ENCODE measurements at regions not wholly inside any gene's neighbourhood (a gene's known extent, or its start where the extent isn't known, plus 50 kb on each side); places are given as distances from the start of the nearest gene placed in this dataset.

GRCh38 chr2:16259010-16259409 is 318.7 kb downstream of the MYCN start:
- TF ChIP-seq SIN3A (IDR thresholded peaks at IDR 0.05; ENCODE audit: borderline replicate concordance, insufficient read depth, low read length) (no peak), TAF1 (IDR thresholded peaks at IDR 0.05; ENCODE audit: borderline replicate concordance, insufficient read depth, low read length) (no peak), POLR2AphosphoS5 (IDR thresholded peaks at IDR 0.05; ENCODE audit: low read depth, low read length) (no peak), FOXP2 (optimal IDR thresholded peaks at IDR 0.05; ENCODE audit: borderline replicate concordance, extremely low read depth, extremely low read length, insufficient read depth) (no peak)
- TF ChIP-seq, protein P1, sequence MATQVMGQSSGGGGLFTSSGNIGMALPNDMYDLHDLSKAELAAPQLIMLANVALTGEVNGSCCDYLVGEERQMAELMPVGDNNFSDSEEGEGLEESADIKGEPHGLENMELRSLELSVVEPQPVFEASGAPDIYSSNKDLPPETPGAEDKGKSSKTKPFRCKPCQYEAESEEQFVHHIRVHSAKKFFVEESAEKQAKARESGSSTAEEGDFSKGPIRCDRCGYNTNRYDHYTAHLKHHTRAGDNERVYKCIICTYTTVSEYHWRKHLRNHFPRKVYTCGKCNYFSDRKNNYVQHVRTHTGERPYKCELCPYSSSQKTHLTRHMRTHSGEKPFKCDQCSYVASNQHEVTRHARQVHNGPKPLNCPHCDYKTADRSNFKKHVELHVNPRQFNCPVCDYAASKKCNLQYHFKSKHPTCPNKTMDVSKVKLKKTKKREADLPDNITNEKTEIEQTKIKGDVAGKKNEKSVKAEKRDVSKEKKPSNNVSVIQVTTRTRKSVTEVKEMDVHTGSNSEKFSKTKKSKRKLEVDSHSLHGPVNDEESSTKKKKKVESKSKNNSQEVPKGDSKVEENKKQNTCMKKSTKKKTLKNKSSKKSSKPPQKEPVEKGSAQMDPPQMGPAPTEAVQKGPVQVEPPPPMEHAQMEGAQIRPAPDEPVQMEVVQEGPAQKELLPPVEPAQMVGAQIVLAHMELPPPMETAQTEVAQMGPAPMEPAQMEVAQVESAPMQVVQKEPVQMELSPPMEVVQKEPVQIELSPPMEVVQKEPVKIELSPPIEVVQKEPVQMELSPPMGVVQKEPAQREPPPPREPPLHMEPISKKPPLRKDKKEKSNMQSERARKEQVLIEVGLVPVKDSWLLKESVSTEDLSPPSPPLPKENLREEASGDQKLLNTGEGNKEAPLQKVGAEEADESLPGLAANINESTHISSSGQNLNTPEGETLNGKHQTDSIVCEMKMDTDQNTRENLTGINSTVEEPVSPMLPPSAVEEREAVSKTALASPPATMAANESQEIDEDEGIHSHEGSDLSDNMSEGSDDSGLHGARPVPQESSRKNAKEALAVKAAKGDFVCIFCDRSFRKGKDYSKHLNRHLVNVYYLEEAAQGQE (IDR thresholded peaks at IDR 0.05; ENCODE audit: insufficient read depth in 1 of 2, low read depth in 2 of 2, low read length in 2 of 2) = no peak

DNA sequence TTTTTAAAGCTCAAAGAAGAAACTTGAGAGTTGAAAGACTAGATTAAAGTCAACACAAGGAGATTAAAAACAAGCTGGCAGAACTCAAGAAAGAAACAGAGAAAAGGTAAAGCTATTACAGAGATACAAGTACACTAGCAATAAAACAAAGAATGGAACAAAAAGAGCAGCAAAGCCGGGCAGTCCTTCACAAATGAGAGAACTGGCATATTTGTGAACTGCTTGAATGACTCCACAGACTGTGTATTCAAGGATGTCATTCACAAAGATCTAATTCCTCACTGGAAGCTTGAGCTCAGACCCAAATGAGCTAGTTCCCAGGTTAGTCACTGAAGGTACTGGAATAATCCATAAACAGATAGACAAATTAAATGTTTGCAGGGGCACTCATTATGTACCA is 318.0 kb downstream of the MYCN start:
- no peak for TF ChIP-seq TAF1 (IDR thresholded peaks at IDR 0.05; ENCODE audit: borderline replicate concordance, insufficient read depth, low read length)
- no peak for TF ChIP-seq POLR2AphosphoS5 (IDR thresholded peaks at IDR 0.05; ENCODE audit: low read depth, low read length)

GRCh38 chr2:16257322-16258028 is 317.1 kb downstream of the MYCN start:
- TF ChIP-seq POLR2AphosphoS5 (IDR thresholded peaks at IDR 0.05; ENCODE audit: low read depth, low read length) (no peak), FOXP2 (optimal IDR thresholded peaks at IDR 0.05; ENCODE audit: borderline replicate concordance, extremely low read depth, extremely low read length, insufficient read depth) (no peak), TAF1 (IDR thresholded peaks at IDR 0.05; ENCODE audit: borderline replicate concordance, insufficient read depth, low read length) (no peak), SIN3A (IDR thresholded peaks at IDR 0.05; ENCODE audit: borderline replicate concordance, insufficient read depth, low read length) (no peak)
- TF ChIP-seq, protein P1 (IDR thresholded peaks at IDR 0.05; ENCODE audit: insufficient read depth in 1 of 2, low read depth in 2 of 2, low read length in 2 of 2) = no peak

DNA sequence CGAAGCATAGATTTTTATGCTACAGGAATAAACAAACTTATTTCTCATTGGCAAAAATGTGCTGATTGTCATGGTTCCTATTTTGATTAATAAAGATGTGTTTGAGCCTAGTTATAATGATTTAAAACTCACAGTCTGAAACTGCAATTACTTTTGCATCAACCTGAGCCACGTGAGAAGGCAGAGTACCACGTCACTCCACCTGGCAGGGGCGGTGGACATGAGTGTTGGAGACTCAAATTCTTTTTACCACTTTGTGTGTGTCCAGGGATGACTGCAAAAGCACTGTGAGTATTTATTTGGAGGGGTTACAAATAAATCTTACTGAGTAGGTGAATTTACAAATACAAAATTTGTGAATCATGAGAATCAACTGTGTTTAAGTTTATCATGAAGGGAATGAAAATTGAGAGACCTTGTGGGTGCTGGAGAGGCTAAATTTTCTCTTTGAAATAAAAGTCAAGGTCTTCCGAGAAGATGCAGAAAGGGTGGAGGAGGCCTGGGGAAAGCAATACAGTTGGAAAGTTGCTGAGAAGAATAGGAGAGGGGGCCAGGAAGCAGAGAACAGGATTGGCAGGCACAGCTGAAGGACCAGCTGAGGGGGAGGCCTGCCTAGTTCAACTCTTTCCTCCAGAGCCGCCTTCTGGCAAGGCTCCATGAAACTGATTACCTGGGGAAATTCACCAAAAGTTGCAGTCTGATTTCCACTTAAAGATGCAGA is 316.4 kb downstream of the MYCN start:
- TF ChIP-seq POLR2AphosphoS5 (IDR thresholded peaks at IDR 0.05; ENCODE audit: low read depth, low read length) (no peak), SIN3A (IDR thresholded peaks at IDR 0.05; ENCODE audit: borderline replicate concordance, insufficient read depth, low read length) (no peak), TAF1 (IDR thresholded peaks at IDR 0.05; ENCODE audit: borderline replicate concordance, insufficient read depth, low read length) (no peak), FOXP2 (optimal IDR thresholded peaks at IDR 0.05; ENCODE audit: borderline replicate concordance, extremely low read depth, extremely low read length, insufficient read depth) (no peak)
- TF ChIP-seq, protein P1 (IDR thresholded peaks at IDR 0.05; ENCODE audit: insufficient read depth in 1 of 2, low read depth in 2 of 2, low read length in 2 of 2) = no peak

- TF ChIP-seq, protein P1 (IDR thresholded peaks at IDR 0.05; ENCODE audit: insufficient read depth in 1 of 2, low read depth in 2 of 2, low read length in 2 of 2) = no peak
- TF ChIP-seq FOXP2 (optimal IDR thresholded peaks at IDR 0.05; ENCODE audit: borderline replicate concordance, extremely low read depth, extremely low read length, insufficient read depth) = no peak
- no peak for TF ChIP-seq SIN3A (IDR thresholded peaks at IDR 0.05; ENCODE audit: borderline replicate concordance, insufficient read depth, low read length)
- no peak for TF ChIP-seq POLR2AphosphoS5 (IDR thresholded peaks at IDR 0.05; ENCODE audit: low read depth, low read length)
- TF ChIP-seq TAF1 (IDR thresholded peaks at IDR 0.05; ENCODE audit: borderline replicate concordance, insufficient read depth, low read length) = no peak
These were observed 314.8 kb downstream of the MYCN start for GRCh38 chr2:16255120-16255519.
